ENCODE measurements at regions not wholly inside any gene's neighbourhood (a gene's known extent, or its start where the extent isn't known, plus 50 kb on each side); places are given as distances from the start of the nearest gene placed in this dataset.
"Not testable (repeated sequence)": the region's sequence is repeated elsewhere in the genome, so short reads cannot be mapped to it uniquely, and the experiment has no call there.

- DNase-seq, result no peak
- WGBS, 2 donors, result 44 to 56% methylated on average over 6 of the region's 6 CpGs
- no peaks in the 10 kb centered on the region for H3K4me1 ChIP-seq (ENCODE audit: control insufficient read depth in 1 of 2, insufficient read depth in 2 of 2, low read length in 2 of 2)
- ATAC-seq (ENCODE audit: low FRiP score), result no peak
- H3K27me3 ChIP-seq (ENCODE audit: control insufficient read depth in 1 of 2, insufficient read depth in 2 of 2, low read length in 1 of 2), result no peaks in the 10 kb centered on the region
- H3K36me3 ChIP-seq (ENCODE audit: control insufficient read depth in 1 of 2, insufficient read depth in 2 of 2, low read length in 1 of 2), result no peaks in the 10 kb centered on the region
- no peaks in the 10 kb centered on the region for H3K9me3 ChIP-seq (ENCODE audit: control insufficient read depth, low read length)
- H3K27ac ChIP-seq (ENCODE audit: low read depth in 1 of 2, low read length in 2 of 2), result no peak overlapping the region
- intact Hi-C loops (cut with DNase I), result loop anchor here in 1 of 2 donors (10.0 kb wide), 1 partner anchor 105 kb away; no protein-coding TSS in a partner anchor
- H3K4me3 ChIP-seq (ENCODE audit: low read length in 2 of 2), result no peak overlapping the region
Observed at GRCh38 chr2:105509269-105510086, 110.6 kb upstream of the FHL2 start.

- ATAC-seq (ENCODE audit: low FRiP score); H3K4me1 ChIP-seq (ENCODE audit: control insufficient read depth in 1 of 2, insufficient read depth in 2 of 2, low read length in 2 of 2); H3K4me3 ChIP-seq (ENCODE audit: low read length in 2 of 2); intact Hi-C loops (cut with DNase I); H3K27ac ChIP-seq (ENCODE audit: low read depth in 1 of 2, low read length in 2 of 2); H3K27me3 ChIP-seq (ENCODE audit: control insufficient read depth in 1 of 2, insufficient read depth in 2 of 2, low read length in 1 of 2); H3K9me3 ChIP-seq (ENCODE audit: control insufficient read depth, low read length); DNase-seq; H3K36me3 ChIP-seq (ENCODE audit: control insufficient read depth in 1 of 2, insufficient read depth in 2 of 2, low read length in 1 of 2): not testable (repeated sequence)
- 74 to 79% methylated on average over 1 of the region's 1 CpG for WGBS, 2 donors
Observed at GRCh38 chr2:105506860-105507259, 108.0 kb upstream of the FHL2 start.

GRCh38 chr2:105504459-105504858 lies 105.6 kb upstream of the FHL2 start:
- ATAC-seq (ENCODE audit: low FRiP score) (no peak), DNase-seq (no peak)
- Histone ChIP-seq H3K9me3 (ENCODE audit: control insufficient read depth, low read length) (no peaks in the 10 kb centered on the region), H3K27ac (ENCODE audit: low read depth in 1 of 2, low read length in 2 of 2) (no peak overlapping the region), H3K27me3 (ENCODE audit: control insufficient read depth in 1 of 2, insufficient read depth in 2 of 2, low read length in 1 of 2) (no peaks in the 10 kb centered on the region), H3K36me3 (ENCODE audit: control insufficient read depth in 1 of 2, insufficient read depth in 2 of 2, low read length in 1 of 2) (no peaks in the 10 kb centered on the region), H3K4me1 (ENCODE audit: control insufficient read depth in 1 of 2, insufficient read depth in 2 of 2, low read length in 2 of 2) (no peaks in the 10 kb centered on the region), H3K4me3 (ENCODE audit: low read length in 2 of 2) (no peak overlapping the region)
- intact Hi-C loops (cut with DNase I), result no loop called here

- Histone ChIP-seq H3K9me3 (ENCODE audit: control insufficient read depth, low read length) (peaks cover 2% of the 10 kb centered on the region), H3K27ac (ENCODE audit: low read depth in 1 of 2, low read length in 2 of 2) (no peak overlapping the region)
Observed at GRCh38 chr2:105502625-105503334, 103.9 kb upstream of the FHL2 start.

DNA sequence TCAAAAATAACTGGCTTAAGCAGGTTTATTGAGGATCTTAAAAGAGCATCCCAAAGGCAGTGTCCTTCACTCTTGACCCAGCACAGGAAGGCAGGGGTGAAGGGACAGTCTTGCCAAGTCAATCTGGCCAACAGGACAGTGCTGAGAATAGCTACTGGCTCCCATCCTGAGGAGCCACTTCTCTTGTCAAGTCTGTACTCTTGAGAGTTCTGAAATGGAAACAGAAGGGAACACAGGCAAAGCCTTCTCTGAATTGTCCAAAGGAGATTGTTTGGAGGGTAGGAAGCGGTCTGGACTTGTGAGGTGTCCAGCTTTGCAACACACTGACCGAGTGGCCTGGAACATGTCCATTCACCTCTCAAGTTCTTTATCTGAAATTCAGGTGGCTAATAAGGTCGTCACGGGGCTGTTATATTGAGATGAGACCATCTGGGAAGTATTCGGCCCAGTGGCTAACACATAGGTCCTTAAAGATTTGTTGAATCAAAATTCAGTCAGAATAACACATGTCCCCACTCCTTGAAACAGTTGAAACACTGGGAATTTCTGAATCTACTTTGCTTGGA lies 99.5 kb upstream of the FHL2 start:
- Histone ChIP-seq H3K4me3 (ENCODE audit: low read length in 2 of 2) (no peak overlapping the region), H3K4me1 (ENCODE audit: control insufficient read depth in 1 of 2, insufficient read depth in 2 of 2, low read length in 2 of 2) (no peaks in the 10 kb centered on the region), H3K27ac (ENCODE audit: low read depth in 1 of 2, low read length in 2 of 2) (no peak overlapping the region), H3K36me3 (ENCODE audit: control insufficient read depth in 1 of 2, insufficient read depth in 2 of 2, low read length in 1 of 2) (no peaks in the 10 kb centered on the region), H3K9me3 (ENCODE audit: control insufficient read depth, low read length) (peaks cover 2% of the 10 kb centered on the region), H3K27me3 (ENCODE audit: control insufficient read depth in 1 of 2, insufficient read depth in 2 of 2, low read length in 1 of 2) (no peaks in the 10 kb centered on the region)
- DNase-seq (no peak), ATAC-seq (ENCODE audit: low FRiP score) (no peak)
- intact Hi-C loops (cut with DNase I), result no loop called here
- 88 to 93% methylated on average over 5 of the region's 5 CpGs for WGBS, 2 donors

More at GRCh38 chr2:105502625-105503334, 103.9 kb upstream of the FHL2 start:
- Histone ChIP-seq H3K27me3 (ENCODE audit: control insufficient read depth in 1 of 2, insufficient read depth in 2 of 2, low read length in 1 of 2) (no peaks in the 10 kb centered on the region), H3K4me3 (ENCODE audit: low read length in 2 of 2) (no peak overlapping the region), H3K36me3 (ENCODE audit: control insufficient read depth in 1 of 2, insufficient read depth in 2 of 2, low read length in 1 of 2) (no peaks in the 10 kb centered on the region), H3K4me1 (ENCODE audit: control insufficient read depth in 1 of 2, insufficient read depth in 2 of 2, low read length in 2 of 2) (no peaks in the 10 kb centered on the region)
- ATAC-seq (ENCODE audit: low FRiP score), result no peak
- intact Hi-C loops (cut with DNase I), result no loop called here
- WGBS, 2 donors, result 35 to 59% methylated on average over 2 of the region's 2 CpGs
- no peak for DNase-seq

DNA sequence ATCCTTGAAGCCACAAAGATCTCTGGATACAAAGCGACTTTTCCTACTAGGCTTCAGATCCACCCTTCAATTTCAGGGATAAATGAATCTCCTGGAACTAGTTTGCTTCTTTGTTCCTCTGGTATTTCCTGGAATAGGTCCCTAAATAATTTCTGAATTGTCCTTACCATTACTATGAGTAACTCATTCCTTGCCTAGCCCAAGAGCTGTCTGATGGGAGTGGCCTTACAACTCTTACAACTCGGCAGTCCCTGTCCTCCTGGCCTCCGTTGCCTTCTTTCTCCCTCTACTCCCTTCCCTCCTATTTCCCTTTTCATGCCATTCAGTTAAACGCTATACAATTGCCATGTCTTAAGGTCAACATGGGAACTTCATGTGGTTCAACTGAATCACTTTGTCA lies 98.2 kb upstream of the FHL2 start:
- 95 to 97% methylated on average over 4 of the region's 4 CpGs for WGBS, 2 donors
- Histone ChIP-seq H3K4me1 (ENCODE audit: control insufficient read depth in 1 of 2, insufficient read depth in 2 of 2, low read length in 2 of 2) (no peaks in the 10 kb centered on the region), H3K36me3 (ENCODE audit: control insufficient read depth in 1 of 2, insufficient read depth in 2 of 2, low read length in 1 of 2) (no peaks in the 10 kb centered on the region), H3K27ac (ENCODE audit: low read depth in 1 of 2, low read length in 2 of 2) (no peak overlapping the region), H3K27me3 (ENCODE audit: control insufficient read depth in 1 of 2, insufficient read depth in 2 of 2, low read length in 1 of 2) (no peaks in the 10 kb centered on the region), H3K4me3 (ENCODE audit: low read length in 2 of 2) (no peak overlapping the region), H3K9me3 (ENCODE audit: control insufficient read depth, low read length) (peaks cover 2% of the 10 kb centered on the region)
- DNase-seq (no peak), ATAC-seq (ENCODE audit: low FRiP score) (no peak)
- intact Hi-C loops (cut with DNase I), result no loop called here

DNA sequence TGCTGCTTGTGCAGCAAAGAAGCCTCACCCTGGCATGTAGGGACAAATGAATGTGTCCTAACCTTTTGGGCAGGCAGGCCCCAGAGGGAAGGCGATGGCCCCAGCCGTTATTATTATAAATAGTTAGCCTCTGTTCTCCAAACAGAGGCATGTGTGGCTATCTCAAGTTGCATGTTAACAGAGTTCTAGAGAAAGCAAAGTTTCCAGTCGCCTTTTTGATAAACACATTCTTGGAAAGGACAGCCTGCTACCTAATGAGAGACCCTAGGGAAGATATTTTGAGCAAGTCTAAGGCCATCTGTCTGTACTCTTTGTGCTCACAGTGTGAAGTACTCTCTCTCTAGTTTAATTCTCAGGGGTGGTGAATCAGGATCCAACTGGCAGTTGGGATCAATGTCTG lies 97.4 kb upstream of the FHL2 start:
- intact Hi-C loops (cut with DNase I), result no loop called here
- no peak overlapping the region for H3K27ac ChIP-seq (ENCODE audit: low read depth in 1 of 2, low read length in 2 of 2)
- no peaks in the 10 kb centered on the region for H3K36me3 ChIP-seq (ENCODE audit: control insufficient read depth in 1 of 2, insufficient read depth in 2 of 2, low read length in 1 of 2)
- H3K4me1 ChIP-seq (ENCODE audit: control insufficient read depth in 1 of 2, insufficient read depth in 2 of 2, low read length in 2 of 2), result no peaks in the 10 kb centered on the region
- no peak for DNase-seq
- WGBS, 2 donors, result 50 to 62% methylated on average over 3 of the region's 3 CpGs
- no peaks in the 10 kb centered on the region for H3K27me3 ChIP-seq (ENCODE audit: control insufficient read depth in 1 of 2, insufficient read depth in 2 of 2, low read length in 1 of 2)
- H3K9me3 ChIP-seq (ENCODE audit: control insufficient read depth, low read length), result peaks cover 2% of the 10 kb centered on the region
- no peak for ATAC-seq (ENCODE audit: low FRiP score)
- no peak overlapping the region for H3K4me3 ChIP-seq (ENCODE audit: low read length in 2 of 2)

- WGBS, 2 donors, result 80 to 85% methylated on average over 13 of the region's 13 CpGs
- H3K4me1 ChIP-seq (ENCODE audit: control insufficient read depth in 1 of 2, insufficient read depth in 2 of 2, low read length in 2 of 2), result no peaks in the 10 kb centered on the region
- peaks cover 2% of the 10 kb centered on the region for H3K9me3 ChIP-seq (ENCODE audit: control insufficient read depth, low read length)
- no peak for DNase-seq
- ATAC-seq (ENCODE audit: low FRiP score), result no peak
- no peak overlapping the region for H3K4me3 ChIP-seq (ENCODE audit: low read length in 2 of 2)
- H3K36me3 ChIP-seq (ENCODE audit: control insufficient read depth in 1 of 2, insufficient read depth in 2 of 2, low read length in 1 of 2), result no peaks in the 10 kb centered on the region
- no peak overlapping the region for H3K27ac ChIP-seq (ENCODE audit: low read depth in 1 of 2, low read length in 2 of 2)
- H3K27me3 ChIP-seq (ENCODE audit: control insufficient read depth in 1 of 2, insufficient read depth in 2 of 2, low read length in 1 of 2), result no peaks in the 10 kb centered on the region
- intact Hi-C loops (cut with DNase I), result no loop called here
Observed at GRCh38 chr2:105494683-105495425, 96.0 kb upstream of the FHL2 start.

Measured in aorta (tissue), 5 donors.